GM12875 (cell line): ENCODE measurements at regions not wholly inside any gene's neighbourhood (a gene's known extent, or its start where the extent isn't known, plus 50 kb on each side); places are given as distances from the start of the nearest gene placed in this dataset.

Experiments used
- H3K4me3 ChIP-seq: one replicate; pipeline ENCODE4 v1.5.1; 2011; ENCODE audit warnings: low read depth, low read length, control low read depth
- CTCF ChIP-seq: IDR thresholded peaks from 2 replicates; pipeline ENCODE4 v1.5.1; 2011; ENCODE audit warnings: low read depth, mild to moderate bottlenecking, control low read depth, inconsistent platforms, low read length, moderate library complexity, borderline replicate concordance; ENCODE audit not compliant: insufficient read depth

- no peak for TF ChIP-seq CTCF
- no peak overlapping the region for H3K4me3 ChIP-seq
Measured at GRCh38 chr2:155309483-155309882, 611.0 kb downstream of the KCNJ3 start.

GRCh38 chr2:155308367-155309009 lies 610.0 kb downstream of the KCNJ3 start:
- no peak for TF ChIP-seq CTCF
- no peak overlapping the region for H3K4me3 ChIP-seq

- H3K4me3 ChIP-seq = no peak overlapping the region
- TF ChIP-seq CTCF = no peak
Measured at GRCh38 chr2:155301221-155301620, 602.7 kb downstream of the KCNJ3 start.

- TF ChIP-seq CTCF = no peak
- no peak overlapping the region for H3K4me3 ChIP-seq
Measured at GRCh38 chr2:155298001-155298400, 599.5 kb downstream of the KCNJ3 start.

- H3K4me3 ChIP-seq = no peak overlapping the region
- TF ChIP-seq CTCF = no peak
Measured at GRCh38 chr2:155294358-155294757, 595.9 kb downstream of the KCNJ3 start.

- TF ChIP-seq CTCF = no peak
- no peak overlapping the region for H3K4me3 ChIP-seq
Measured at GRCh38 chr2:155281907-155282306, 583.4 kb downstream of the KCNJ3 start.

- TF ChIP-seq CTCF = no peak
- no peak overlapping the region for H3K4me3 ChIP-seq
Measured at GRCh38 chr2:155273323-155273722, 574.8 kb downstream of the KCNJ3 start.
